H54 (cell line): ENCODE measurements at regions not wholly inside any gene's neighbourhood (a gene's known extent, or its start where the extent isn't known, plus 50 kb on each side); places are given as distances from the start of the nearest gene placed in this dataset.
"Not testable (repeated sequence)": the region's sequence is repeated elsewhere in the genome, so short reads cannot be mapped to it uniquely, and the experiment has no call there.

Experiments used
- DNase-seq: peaks from one replicate; pipeline ENCODE4 v3.0.0; 2011; ENCODE audit warnings: low spot score, mixed read lengths; ENCODE audit not compliant: insufficient read length
- FAIRE-seq: peaks from 3 replicates; lab custom pipeline; 2011; peaks lifted over from hg19 to GRCh38; lab: Jason Lieb, UNC
- POLR2A ChIP-seq: IDR thresholded peaks from 2 replicates; pipeline ENCODE4 v1.6.1; 2011; ENCODE audit warnings: low read depth, mild to moderate bottlenecking, low read length

GRCh38 chr5:15131909-15132308, 260.3 kb upstream of the ANKH start:
- FAIRE-seq (no peak), DNase-seq (no peak)
- no peak for TF ChIP-seq POLR2A

- DNase-seq, result no peak
- TF ChIP-seq POLR2A, result no peak
- no peak for FAIRE-seq
Observed at GRCh38 chr5:15124871-15125568, 253.4 kb upstream of the ANKH start.

GRCh38 chr5:15124461-15124860, 252.9 kb upstream of the ANKH start:
- DNase-seq (no peak), FAIRE-seq (no peak)
- TF ChIP-seq POLR2A, result no peak

- no peak for FAIRE-seq
- DNase-seq, result no peak
- no peak for TF ChIP-seq POLR2A
Observed at GRCh38 chr5:15117688-15118087, 246.1 kb upstream of the ANKH start.

GRCh38 chr5:15116996-15117395, 245.4 kb upstream of the ANKH start:
- FAIRE-seq, result no peak
- TF ChIP-seq POLR2A, result no peak
- DNase-seq, result no peak

- no peak for DNase-seq
- FAIRE-seq, result peak; percentile 11
- no peak for TF ChIP-seq POLR2A
Observed at GRCh38 chr5:15106530-15107283, 235.1 kb upstream of the ANKH start.

GRCh38 chr5:15105799-15106393, 234.3 kb upstream of the ANKH start:
- FAIRE-seq, result peak; percentile 96
- peak; percentile 49 for DNase-seq
- TF ChIP-seq POLR2A, result no peak

- FAIRE-seq (no peak), DNase-seq (no peak)
- no peak for TF ChIP-seq POLR2A
Observed at GRCh38 chr5:15103864-15104263, 232.3 kb upstream of the ANKH start.

- no peak for DNase-seq
- no peak for FAIRE-seq
- no peak for TF ChIP-seq POLR2A
Observed at GRCh38 chr5:15103130-15103529, 231.6 kb upstream of the ANKH start.

- DNase-seq (no peak), FAIRE-seq (no peak)
- TF ChIP-seq POLR2A, result no peak
Observed at GRCh38 chr5:15097552-15097951, 226.0 kb upstream of the ANKH start.

GRCh38 chr5:15096686-15097085, 225.1 kb upstream of the ANKH start:
- FAIRE-seq, DNase-seq: not testable (repeated sequence)

- FAIRE-seq (no peak), DNase-seq (no peak)
Observed at GRCh38 chr5:15092801-15093200, 221.2 kb upstream of the ANKH start.

GRCh38 chr5:15085671-15086070, 214.1 kb upstream of the ANKH start:
- TF ChIP-seq POLR2A, result no peak
- FAIRE-seq, result no peak
- no peak for DNase-seq

More at GRCh38 chr5:15092801-15093200, 221.2 kb upstream of the ANKH start:
- no peak for TF ChIP-seq POLR2A

GRCh38 chr5:15082096-15082495, 210.5 kb upstream of the ANKH start:
- no peak for FAIRE-seq
- no peak for TF ChIP-seq POLR2A

GRCh38 chr5:15080219-15080618, 208.6 kb upstream of the ANKH start:
- no peak for TF ChIP-seq POLR2A
- no peak for FAIRE-seq
- no peak for DNase-seq

More at GRCh38 chr5:15082096-15082495, 210.5 kb upstream of the ANKH start:
- no peak for DNase-seq
